GM18858 (cell line): ENCODE measurements at regions not wholly inside any gene's neighbourhood (a gene's known extent, or its start where the extent isn't known, plus 50 kb on each side); places are given as distances from the start of the nearest gene placed in this dataset.
"Not testable (repeated sequence)": the region's sequence is repeated elsewhere in the genome, so short reads cannot be mapped to it uniquely, and the experiment has no call there.

Source experiments
- ATAC-seq: cut with Tn5 transposase; IDR thresholded peaks from one replicate; pipeline ENCODE4 v1.9.1; 2021; ENCODE audit not compliant: unreplicated experiment

GRCh38 chr15:96213896-96214295, 116.6 kb upstream of the NR2F2 start:
- no peak for ATAC-seq

GRCh38 chr15:96216481-96216880, 114.0 kb upstream of the NR2F2 start:
- not testable (repeated sequence) for ATAC-seq

GRCh38 chr15:96217983-96218382, 112.5 kb upstream of the NR2F2 start:
- no peak for ATAC-seq

DNA sequence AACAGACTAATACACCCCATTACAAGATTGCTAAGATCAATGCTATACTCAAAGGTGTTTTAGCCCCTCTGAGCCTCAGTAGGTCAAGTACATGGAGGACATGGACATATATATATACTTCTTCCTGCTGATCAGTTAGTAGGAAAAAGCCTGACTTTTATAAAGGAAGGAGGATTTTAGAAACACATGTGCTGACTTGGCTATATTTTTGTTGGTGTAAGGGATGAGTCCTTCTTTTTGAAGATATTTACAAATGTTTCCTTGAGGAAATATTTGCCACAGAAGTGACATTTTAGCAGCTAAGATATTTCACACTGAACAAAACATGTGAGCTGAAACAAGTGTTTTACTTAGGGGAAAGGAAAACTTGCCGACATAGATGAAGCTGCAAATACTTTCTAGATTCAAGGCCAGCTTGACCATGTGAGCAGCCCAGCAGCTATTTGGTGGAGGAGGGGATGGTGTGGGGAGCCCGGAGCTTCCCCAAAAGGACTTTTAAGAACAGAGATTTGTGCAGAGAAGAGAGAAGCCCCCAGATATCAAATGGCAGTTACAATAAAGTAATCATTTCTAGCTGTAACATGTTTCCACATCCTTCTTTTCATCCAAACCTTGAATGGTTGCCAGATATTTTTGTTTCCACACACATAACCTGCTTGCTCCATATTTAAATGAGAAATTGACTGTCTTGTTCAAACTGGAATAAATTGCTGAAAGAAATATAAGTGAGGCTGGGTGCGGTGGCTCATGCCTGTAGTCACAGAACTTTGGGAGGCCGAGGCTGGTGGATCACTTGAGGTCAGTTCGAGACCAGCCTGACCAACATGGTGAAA, 111.7 kb upstream of the NR2F2 start:
- ATAC-seq, result no peak

DNA sequence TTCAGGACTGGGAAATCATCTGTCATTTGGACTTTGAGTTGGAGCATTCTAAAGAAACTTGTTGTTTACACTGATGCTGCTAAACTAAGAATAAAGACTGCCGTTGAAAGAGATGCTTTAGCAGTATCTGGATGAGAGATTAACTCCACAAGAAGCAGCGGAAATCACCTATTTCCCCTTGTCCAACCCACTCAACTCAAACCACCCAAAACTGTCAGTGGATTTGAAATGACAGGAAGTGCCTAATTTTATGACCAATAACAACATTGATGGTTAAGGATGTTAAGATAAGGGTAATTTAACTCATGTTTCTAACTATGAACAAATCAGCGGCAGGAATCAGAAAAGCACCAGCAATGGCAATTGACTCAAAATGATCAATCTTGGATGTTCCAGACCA, 110.8 kb upstream of the NR2F2 start:
- ATAC-seq, result no peak

GRCh38 chr15:96220657-96221056, 109.8 kb upstream of the NR2F2 start:
- no peak for ATAC-seq

GRCh38 chr15:96222981-96223380, 107.5 kb upstream of the NR2F2 start:
- ATAC-seq, result no peak

GRCh38 chr15:96223939-96224338, 106.6 kb upstream of the NR2F2 start:
- no peak for ATAC-seq

DNA sequence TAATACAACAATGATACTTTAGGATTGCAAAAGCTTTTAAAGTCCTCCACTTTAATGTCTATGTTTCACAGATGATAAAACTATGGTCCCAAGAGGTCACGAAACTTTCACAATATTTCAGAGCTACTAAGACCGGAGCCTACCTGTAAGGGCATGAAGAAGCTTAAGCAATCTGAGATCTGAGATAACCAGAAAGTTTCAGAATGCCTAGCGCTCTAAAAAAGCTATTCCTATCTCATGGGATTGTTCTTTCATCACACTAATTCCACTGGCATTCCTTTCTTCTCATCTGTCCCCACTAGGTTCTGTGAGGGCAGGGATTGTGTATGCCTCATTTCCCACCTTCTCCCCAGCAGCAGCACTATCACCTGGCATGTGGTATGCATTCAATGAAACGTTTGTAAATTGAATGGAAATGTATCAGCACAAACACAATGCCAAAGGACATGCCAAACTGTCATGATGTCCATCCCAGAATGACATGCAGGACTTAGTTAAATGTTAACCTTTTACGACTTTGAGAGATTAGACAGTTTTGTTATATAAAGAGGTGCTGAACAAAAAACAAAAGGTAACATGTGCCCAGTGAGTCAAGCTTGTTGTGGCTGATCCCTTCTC, 104.7 kb upstream of the NR2F2 start:
- no peak for ATAC-seq

- no peak for ATAC-seq
Observed at GRCh38 chr15:96230526-96231181, 99.8 kb upstream of the NR2F2 start.

- no peak for ATAC-seq
Observed at GRCh38 chr15:96232335-96232734, 98.2 kb upstream of the NR2F2 start.

- ATAC-seq, result no peak
Observed at GRCh38 chr15:96234109-96234892, 96.2 kb upstream of the NR2F2 start.

DNA sequence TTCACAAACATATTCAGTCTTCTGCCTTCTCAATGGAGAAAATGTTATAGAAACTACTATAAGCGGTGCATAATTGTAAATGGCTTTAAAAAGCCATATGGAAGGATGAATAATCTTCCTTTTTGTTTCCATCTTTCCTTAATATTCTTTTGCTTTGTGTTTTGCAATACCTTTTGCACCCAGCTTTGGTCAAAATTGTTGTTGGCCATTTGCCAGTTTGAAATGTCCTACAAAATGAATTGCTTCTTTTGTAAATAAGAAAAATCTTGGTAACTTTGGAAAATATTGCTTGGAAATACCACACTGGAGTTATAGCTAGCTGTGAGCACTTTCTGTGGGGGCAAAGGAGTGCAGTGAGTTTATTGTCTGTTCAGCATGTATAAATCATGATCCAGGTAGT, 93.5 kb upstream of the NR2F2 start:
- no peak for ATAC-seq

DNA sequence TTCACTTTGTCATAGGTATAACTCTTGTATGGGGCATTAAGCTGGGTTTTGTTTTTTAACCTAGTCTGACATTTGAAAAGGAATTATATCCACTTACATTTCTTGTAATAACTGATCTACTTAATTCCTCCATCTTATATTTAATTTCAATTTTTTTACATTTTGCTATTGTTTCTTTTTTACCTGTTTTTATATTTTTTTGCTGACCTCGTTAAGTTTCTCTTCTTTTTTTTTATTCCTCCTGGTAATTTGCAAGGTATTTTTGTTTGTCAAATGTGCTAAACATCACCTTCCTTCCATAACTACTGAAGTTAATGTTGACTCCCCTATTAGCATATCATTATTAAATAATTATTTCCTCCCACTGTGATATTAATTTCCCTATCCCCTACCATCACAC, 87.7 kb upstream of the NR2F2 start:
- ATAC-seq, result no peak

DNA sequence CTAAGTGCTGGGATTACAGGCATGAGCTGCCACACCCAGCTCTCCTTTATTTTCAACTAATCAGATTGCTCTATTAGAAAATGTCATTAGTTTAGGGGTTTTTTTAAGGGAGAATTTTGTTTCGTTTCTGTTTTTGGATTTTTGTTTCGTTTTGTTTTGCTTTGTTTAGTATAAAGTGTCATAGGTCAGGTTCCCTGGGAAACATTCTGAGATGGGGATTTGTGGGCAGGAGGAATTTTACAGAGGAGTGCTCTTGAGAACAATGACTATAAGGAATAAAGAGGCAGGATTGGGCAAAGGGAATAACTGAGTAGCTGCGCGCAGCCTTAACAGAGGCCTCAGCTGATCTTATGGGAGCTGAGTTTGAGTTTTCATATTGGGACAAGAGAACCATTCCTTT, 86.8 kb upstream of the NR2F2 start:
- no peak for ATAC-seq

- no peak for ATAC-seq
Observed at GRCh38 chr15:96245252-96245651, 85.2 kb upstream of the NR2F2 start.

- no peak for ATAC-seq
Observed at GRCh38 chr15:96246057-96246456, 84.4 kb upstream of the NR2F2 start.

GRCh38 chr15:96247621-96248305, 82.7 kb upstream of the NR2F2 start:
- no peak for ATAC-seq

- ATAC-seq, result no peak
Observed at GRCh38 chr15:96252148-96252547, 78.4 kb upstream of the NR2F2 start.

GRCh38 chr15:96253006-96253747, 77.3 kb upstream of the NR2F2 start:
- ATAC-seq, result no peak
